B cell (primary cell): ENCODE measurements at regions not wholly inside any gene's neighbourhood (a gene's known extent, or its start where the extent isn't known, plus 50 kb on each side); places are given as distances from the start of the nearest gene placed in this dataset.

Experiments used
- ATAC-seq: fragments of 200-7000 bp; cut with Tn5 transposase; one replicate; pipeline ENCODE4 v1.10.0; 2021; ENCODE audit warnings: low read depth, mild to moderate bottlenecking, moderate number of reproducible peaks, moderate library complexity
- CTCF ChIA-PET: fragments of 350-600 bp; sonication (Branson Sonifier 250); formaldehyde crosslinking; loops from one replicate; lab custom pipeline; 2021; ENCODE audit warnings: antibody characterized with exemption, inconsistent platforms; lab: Charles Lee
- POLR2A ChIA-PET: fragments of 350-600 bp; sonication (Branson Sonifier 250); formaldehyde crosslinking; loops from one replicate; lab custom pipeline; 2021; ENCODE audit warnings: antibody characterized with exemption; lab: Charles Lee
- DNase-seq: peaks from one replicate; pipeline ENCODE4 v3.0.0; 2013
- H2AFZ ChIP-seq: 2 replicates; pipeline ENCODE4 v1.6.1; 2012; ENCODE audit warnings: mild to moderate bottlenecking, low read depth, low read length; ENCODE audit not compliant: insufficient read depth, poor library complexity, severe bottlenecking
- H3K27ac ChIP-seq, 2 donors: 1 replicate in 1 of 2; 2 replicates in 1 of 2; pipeline ENCODE4 v1.5.1; 2012 to 2013; ENCODE audit warnings: low read length in 2 of 2, mild to moderate bottlenecking in 2 of 2, moderate library complexity in 1 of 2
- H3K27me3 ChIP-seq, 4 experiments: fragments of 200-600 bp in 1 of 4; sonication (generic) in 1 of 4; replicated peaks in 1 of 4; 1 replicate in 2 of 4; 2 replicates in 2 of 4; pipeline versions ENCODE4 v1.6.1 to v1.7.0; 2013 to 2016; ENCODE audit warnings: low read length in 3 of 4, mild to moderate bottlenecking in 2 of 4, mixed read lengths in 1 of 4, moderate library complexity in 1 of 4; ENCODE audit not compliant: insufficient read depth in 4 of 4, control insufficient read depth in 3 of 4; ENCODE audit errors: control extremely low read depth in 1 of 4
- H3K36me3 ChIP-seq, 2 experiments: replicated peaks in 1 of 2; 1 replicate in 1 of 2; 2 replicates in 1 of 2; pipeline versions ENCODE4 v1.6.1 to v1.7.1; 2013; ENCODE audit warnings: low read length in 1 of 2; ENCODE audit not compliant: insufficient read depth in 2 of 2, control insufficient read depth in 1 of 2; ENCODE audit errors: control extremely low read depth in 1 of 2, extremely low read depth in 1 of 2
- H3K4me1 ChIP-seq, 2 donors: fragments of 200-600 bp in 1 of 2; sonication (generic) in 1 of 2; 1 replicate in 1 of 2; 2 replicates in 1 of 2; pipeline versions ENCODE4 v1.5.1 to v1.6.1; 2013 to 2017; ENCODE audit warnings: low read length in 2 of 2; ENCODE audit not compliant: control insufficient read depth in 2 of 2, insufficient read depth in 2 of 2
- H3K4me2 ChIP-seq: replicated peaks from 2 replicates; pipeline ENCODE3; 2012; ENCODE audit warnings: mild to moderate bottlenecking, low read depth, low read length; ENCODE audit not compliant: poor library complexity, severe bottlenecking
- H3K4me3 ChIP-seq, 5 experiments: fragments of 200-600 bp in 1 of 5; sonication (generic) in 1 of 5; 1 replicate in 3 of 5; 2 replicates in 2 of 5; pipeline versions ENCODE4 v1.5.1 to v1.7.0; 2011 to 2016; ENCODE audit warnings: low read length in 4 of 5, mild to moderate bottlenecking in 4 of 5, low read depth in 2 of 5, control low read depth in 1 of 5, moderate library complexity in 1 of 5; ENCODE audit not compliant: insufficient read depth in 1 of 5; ENCODE audit errors: control extremely low read depth in 1 of 5, extremely low read depth in 1 of 5
- H3K79me2 ChIP-seq: fragments of 200-600 bp; sonication (generic); one replicate; pipeline ENCODE4 v1.6.0; 2016; ENCODE audit warnings: low read length; ENCODE audit not compliant: control insufficient read depth, insufficient read depth
- H3K9ac ChIP-seq: fragments of 200-600 bp; sonication (generic); 2 replicates; pipeline ENCODE4 v1.6.1; 2017; ENCODE audit warnings: mild to moderate bottlenecking, low read length, moderate library complexity
- H3K9me3 ChIP-seq, 3 donors: one replicate each; pipeline versions ENCODE4 v1.6.1 to v1.7.1; 2013; ENCODE audit warnings: low read length in 2 of 3; ENCODE audit not compliant: control insufficient read depth in 2 of 3, insufficient read depth in 1 of 3; ENCODE audit errors: control extremely low read depth in 1 of 3
- H4K20me1 ChIP-seq: 2 replicates; pipeline ENCODE4 v1.6.0; 2012; ENCODE audit warnings: mild to moderate bottlenecking, low read length; ENCODE audit not compliant: insufficient read depth, control insufficient read depth, poor library complexity, severe bottlenecking
- H3K27ac Mint-ChIP-seq: one replicate; pipeline ENCODE4 v1.8.0; 2021; ENCODE audit warnings: mixed read lengths
- H3K27me3 Mint-ChIP-seq: one replicate; pipeline ENCODE4 v1.8.0; 2021; ENCODE audit warnings: mixed read lengths
- H3K4me1 Mint-ChIP-seq: one replicate; pipeline ENCODE4 v1.8.0; 2021; ENCODE audit warnings: mixed read lengths
- H3K4me3 Mint-ChIP-seq: one replicate; pipeline ENCODE4 v1.8.0; 2021; ENCODE audit warnings: mixed read lengths
- H3K9me3 Mint-ChIP-seq: one replicate; pipeline ENCODE4 v1.8.0; 2022; ENCODE audit warnings: mixed read lengths; ENCODE audit not compliant: insufficient read depth
- EZH2 ChIP-seq: IDR thresholded peaks from 2 replicates; pipeline ENCODE4 v1.6.1; 2012; ENCODE audit warnings: borderline replicate concordance, low read depth, mild to moderate bottlenecking, moderate library complexity, low read length; ENCODE audit not compliant: insufficient read depth, poor library complexity, severe bottlenecking
- WGBS: methylation state at CpG from one replicate; pipeline ENCODE4 v1.1.5; 2013; ENCODE audit warnings: missing lambda C conversion rate; ENCODE audit not compliant: insufficient coverage; 5-methylcytosine and 5-hydroxymethylcytosine counted together
- intact Hi-C: fragments of 100-400 bp; cut with micrococcal nuclease; formaldehyde crosslinking; loops from one replicate; pipeline ENCODE4 v1.10.0; 2022
- TF ChIP-seq, protein P1 (sequence below): fragments of 200-600 bp; IDR thresholded peaks from one replicate; pipeline ENCODE4 v1.8.0; 2022; ENCODE audit warnings: antibody characterized with exemption, mild to moderate bottlenecking

DNA sequence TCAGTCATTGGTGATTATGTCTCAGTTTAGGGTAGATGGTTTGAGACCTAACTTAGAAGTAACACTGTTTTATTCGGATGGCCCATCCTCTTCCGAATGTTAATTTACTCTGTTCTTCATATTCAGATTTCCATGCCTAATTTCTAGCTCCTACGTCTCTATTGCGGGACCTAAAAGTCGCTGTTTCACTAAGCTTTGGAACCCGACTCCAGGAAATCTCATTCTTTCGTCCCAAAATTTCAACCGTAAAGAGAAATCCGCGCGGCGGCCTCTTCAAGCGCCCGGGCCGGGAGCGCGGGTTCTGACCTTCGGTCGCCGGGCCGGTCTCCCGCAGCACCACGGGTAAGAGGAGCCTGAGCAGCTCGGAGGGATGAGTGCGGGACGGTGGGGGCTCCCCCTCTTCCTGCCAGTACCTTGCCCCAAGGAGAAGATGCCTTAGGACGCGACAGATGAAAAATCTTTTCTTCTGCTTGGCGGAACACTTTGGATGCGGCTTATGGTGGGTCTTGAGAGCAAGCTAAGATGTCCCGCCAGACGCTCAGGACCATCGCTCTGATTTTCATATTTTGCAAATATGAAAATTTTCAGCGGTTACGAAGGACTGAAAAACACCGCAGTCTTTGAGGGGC is 128.7 kb downstream of the PPIAL4G start:
- peaks cover 4% of the 10 kb centered on the region for H3K4me1 Mint-ChIP-seq
- peaks cover 0 to 13% (median 0%) of the 10 kb centered on the region in 3 donors for H3K9me3 ChIP-seq
- H3K79me2 ChIP-seq = no peaks in the 10 kb centered on the region
- ATAC-seq = no peak
- no peak overlapping the region for H3K27ac Mint-ChIP-seq
- H3K27me3 Mint-ChIP-seq = peaks cover 73% of the 10 kb centered on the region
- WGBS = 60% methylated on average over 35 of the region's 36 CpGs
- peak overlapping the region in 1 of 5 experiments; percentile 7 for H3K4me3 ChIP-seq
- ChIA-PET CTCF (no interaction called here), POLR2A (no interaction called here)
- H3K9ac ChIP-seq = no peak overlapping the region
- TF ChIP-seq EZH2 = peak; percentile 28
- TF ChIP-seq, protein P1, sequence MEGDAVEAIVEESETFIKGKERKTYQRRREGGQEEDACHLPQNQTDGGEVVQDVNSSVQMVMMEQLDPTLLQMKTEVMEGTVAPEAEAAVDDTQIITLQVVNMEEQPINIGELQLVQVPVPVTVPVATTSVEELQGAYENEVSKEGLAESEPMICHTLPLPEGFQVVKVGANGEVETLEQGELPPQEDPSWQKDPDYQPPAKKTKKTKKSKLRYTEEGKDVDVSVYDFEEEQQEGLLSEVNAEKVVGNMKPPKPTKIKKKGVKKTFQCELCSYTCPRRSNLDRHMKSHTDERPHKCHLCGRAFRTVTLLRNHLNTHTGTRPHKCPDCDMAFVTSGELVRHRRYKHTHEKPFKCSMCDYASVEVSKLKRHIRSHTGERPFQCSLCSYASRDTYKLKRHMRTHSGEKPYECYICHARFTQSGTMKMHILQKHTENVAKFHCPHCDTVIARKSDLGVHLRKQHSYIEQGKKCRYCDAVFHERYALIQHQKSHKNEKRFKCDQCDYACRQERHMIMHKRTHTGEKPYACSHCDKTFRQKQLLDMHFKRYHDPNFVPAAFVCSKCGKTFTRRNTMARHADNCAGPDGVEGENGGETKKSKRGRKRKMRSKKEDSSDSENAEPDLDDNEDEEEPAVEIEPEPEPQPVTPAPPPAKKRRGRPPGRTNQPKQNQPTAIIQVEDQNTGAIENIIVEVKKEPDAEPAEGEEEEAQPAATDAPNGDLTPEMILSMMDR = no peak
- H3K4me3 Mint-ChIP-seq = no peak overlapping the region
- no peaks in the 10 kb centered on the region for H4K20me1 ChIP-seq
- H3K4me2 ChIP-seq = peak overlapping the region; percentile 55
- peaks cover 17 to 19% of the 10 kb centered on the region in 2 donors for H3K4me1 ChIP-seq
- H3K27me3 ChIP-seq = peaks cover 0 to 73% (median 27%) of the 10 kb centered on the region in 4 experiments
- intact Hi-C loops = no loop called here
- no peak for DNase-seq
- no peaks in the 10 kb centered on the region for H3K9me3 Mint-ChIP-seq
- no peak overlapping the region for H3K27ac ChIP-seq
- H3K36me3 ChIP-seq = no peaks in the 10 kb centered on the region
- H2AFZ ChIP-seq = peak overlapping the region; percentile 24

- Histone ChIP-seq H3K27ac (no peak overlapping the region), H3K27me3 (peaks cover 0 to 70% (median 31%) of the 10 kb centered on the region in 4 experiments), H4K20me1 (no peaks in the 10 kb centered on the region), H2AFZ (peak overlapping the region; percentile 24), H3K9ac (no peak overlapping the region), H3K79me2 (no peaks in the 10 kb centered on the region), H3K4me3 (no peak overlapping the region), H3K36me3 (no peaks in the 10 kb centered on the region), H3K4me1 (peaks cover 17 to 19% of the 10 kb centered on the region in 2 donors), H3K4me2 (peak overlapping the region; percentile 55), H3K9me3 (peaks cover 0 to 13% (median 0%) of the 10 kb centered on the region in 3 donors)
- peaks cover 4% of the 10 kb centered on the region for H3K4me1 Mint-ChIP-seq
- TF ChIP-seq, protein P1 = no peak
- TF ChIP-seq EZH2 = no peak
- H3K27me3 Mint-ChIP-seq = peaks cover 80% of the 10 kb centered on the region
- 53% methylated on average over 31 of the region's 31 CpGs for WGBS
- peak overlapping the region; percentile 54 for H3K4me3 Mint-ChIP-seq
- H3K27ac Mint-ChIP-seq = no peak overlapping the region
- ATAC-seq (no peak), DNase-seq (peak; percentile 21)
- POLR2A ChIA-PET = no interaction called here
- CTCF ChIA-PET = no interaction called here
- intact Hi-C loops = no loop called here
- no peaks in the 10 kb centered on the region for H3K9me3 Mint-ChIP-seq
Measured at GRCh38 chr1:148353461-148354283, 129.4 kb downstream of the PPIAL4G start.
